Hindlimb muscle (tissue), 1 donor: ENCODE measurements at regions not wholly inside any gene's neighbourhood (a gene's known extent, or its start where the extent isn't known, plus 50 kb on each side); places are given as distances from the start of the nearest gene placed in this dataset.

Experiments used
- DNase-seq: peaks from one replicate; pipeline ENCODE4 v3.0.0-alpha.2; 2013

DNA sequence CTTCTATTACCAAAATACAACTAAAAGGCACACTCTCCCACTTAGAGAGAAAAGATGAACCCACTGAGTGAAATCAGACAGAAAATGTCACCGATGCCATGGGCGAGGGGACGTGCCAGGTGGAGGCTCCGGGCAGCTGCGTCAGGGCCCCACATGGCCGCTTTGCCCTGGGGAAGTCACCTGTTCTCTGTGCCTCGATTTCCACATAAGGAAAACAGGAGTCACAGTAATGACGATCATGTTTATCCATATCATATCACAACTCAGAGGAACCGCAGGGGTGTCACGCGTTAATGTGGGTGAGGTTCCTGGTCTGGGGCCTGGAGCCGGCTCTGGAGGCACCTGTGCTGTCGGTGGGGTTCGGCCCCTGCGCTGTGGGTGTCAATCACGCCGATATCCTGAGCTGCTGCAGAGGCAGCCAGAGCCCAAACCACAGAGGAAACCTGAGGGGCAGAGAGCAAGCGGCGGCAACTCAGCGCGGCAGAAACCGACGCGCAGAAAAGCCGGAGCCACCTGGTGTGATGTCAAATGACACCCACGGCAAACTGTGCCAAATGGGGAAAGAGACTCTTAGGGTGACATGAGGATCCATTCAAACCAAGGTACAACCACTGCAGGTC, 243.7 kb downstream of the BRD1 start:
- no peak for DNase-seq

DNA sequence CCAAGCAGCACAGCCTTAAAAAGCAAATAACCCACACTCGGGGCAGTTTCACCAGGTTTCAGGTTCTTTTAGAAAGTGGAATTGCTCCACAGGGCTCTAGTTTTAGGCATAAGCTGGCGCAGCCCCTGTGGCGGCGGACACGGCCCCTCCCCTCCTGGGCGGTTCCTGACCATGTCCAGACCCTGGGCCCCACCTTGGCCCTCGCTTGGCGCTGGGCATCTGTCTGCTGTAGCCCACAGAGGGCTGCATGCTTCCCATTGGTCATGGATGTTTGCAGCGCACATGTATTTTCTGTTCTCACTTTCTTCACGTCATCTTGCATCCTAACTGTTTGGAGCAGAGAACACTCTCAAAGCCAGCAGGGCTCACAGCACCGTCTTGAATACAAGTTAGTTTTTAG, 244.3 kb downstream of the BRD1 start:
- no peak for DNase-seq

DNA sequence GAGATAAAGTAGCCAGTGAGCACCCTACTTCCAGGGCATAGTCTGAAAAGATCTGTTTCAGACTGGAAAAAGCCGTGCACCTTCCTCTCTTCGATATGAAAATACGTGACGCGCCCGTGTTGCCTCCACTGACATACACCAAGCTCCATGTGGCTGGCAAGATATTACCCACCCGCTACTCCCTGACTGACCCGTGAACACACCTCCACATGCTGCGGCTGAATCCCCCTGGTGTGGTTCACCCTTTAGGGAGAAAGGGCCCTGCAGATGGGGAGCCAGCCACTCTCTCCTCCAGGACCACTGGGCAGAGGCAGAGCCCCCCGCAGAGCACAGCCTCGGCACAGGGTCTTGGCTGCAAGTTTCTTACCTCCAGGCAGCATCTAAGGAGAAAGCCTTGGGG, 245.0 kb downstream of the BRD1 start:
- DNase-seq, result no peak

DNA sequence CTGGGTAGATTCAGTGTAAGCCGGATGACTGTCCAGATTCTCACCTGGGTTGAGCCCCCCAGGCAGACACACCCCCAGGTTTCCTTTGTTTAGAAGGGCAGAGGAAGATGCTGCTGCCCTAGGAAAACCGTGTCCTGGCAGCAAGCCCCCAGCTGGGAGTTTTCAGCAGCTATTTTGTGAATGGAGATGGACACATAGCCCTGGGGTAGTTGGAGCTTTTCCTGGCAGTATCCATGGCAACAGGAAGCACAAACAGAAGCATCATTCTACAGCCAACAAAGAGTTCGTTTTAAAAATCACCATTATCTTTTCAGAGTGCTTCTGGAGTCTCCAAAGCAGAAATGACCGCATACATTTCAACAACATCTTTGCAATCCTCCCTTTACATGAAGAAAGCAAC, 245.5 kb downstream of the BRD1 start:
- DNase-seq, result no peak

DNA sequence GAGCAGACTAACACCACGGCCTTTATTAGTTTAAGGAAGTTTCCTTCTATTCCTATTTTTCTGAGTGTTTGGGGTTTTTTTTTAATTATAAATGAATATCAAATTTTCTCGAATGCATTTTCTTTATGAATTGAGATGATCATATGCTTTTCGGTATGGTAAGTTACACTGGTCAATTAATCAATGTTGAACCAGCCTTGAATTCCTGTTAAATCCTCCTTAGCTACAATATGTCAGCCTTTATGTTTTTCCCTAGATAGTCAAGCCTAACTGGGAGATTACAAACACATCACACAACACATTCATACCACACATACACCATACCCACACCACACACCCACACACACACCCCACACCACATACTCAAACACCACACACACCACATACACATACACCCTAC, 247.6 kb downstream of the BRD1 start:
- DNase-seq, result no peak

DNA sequence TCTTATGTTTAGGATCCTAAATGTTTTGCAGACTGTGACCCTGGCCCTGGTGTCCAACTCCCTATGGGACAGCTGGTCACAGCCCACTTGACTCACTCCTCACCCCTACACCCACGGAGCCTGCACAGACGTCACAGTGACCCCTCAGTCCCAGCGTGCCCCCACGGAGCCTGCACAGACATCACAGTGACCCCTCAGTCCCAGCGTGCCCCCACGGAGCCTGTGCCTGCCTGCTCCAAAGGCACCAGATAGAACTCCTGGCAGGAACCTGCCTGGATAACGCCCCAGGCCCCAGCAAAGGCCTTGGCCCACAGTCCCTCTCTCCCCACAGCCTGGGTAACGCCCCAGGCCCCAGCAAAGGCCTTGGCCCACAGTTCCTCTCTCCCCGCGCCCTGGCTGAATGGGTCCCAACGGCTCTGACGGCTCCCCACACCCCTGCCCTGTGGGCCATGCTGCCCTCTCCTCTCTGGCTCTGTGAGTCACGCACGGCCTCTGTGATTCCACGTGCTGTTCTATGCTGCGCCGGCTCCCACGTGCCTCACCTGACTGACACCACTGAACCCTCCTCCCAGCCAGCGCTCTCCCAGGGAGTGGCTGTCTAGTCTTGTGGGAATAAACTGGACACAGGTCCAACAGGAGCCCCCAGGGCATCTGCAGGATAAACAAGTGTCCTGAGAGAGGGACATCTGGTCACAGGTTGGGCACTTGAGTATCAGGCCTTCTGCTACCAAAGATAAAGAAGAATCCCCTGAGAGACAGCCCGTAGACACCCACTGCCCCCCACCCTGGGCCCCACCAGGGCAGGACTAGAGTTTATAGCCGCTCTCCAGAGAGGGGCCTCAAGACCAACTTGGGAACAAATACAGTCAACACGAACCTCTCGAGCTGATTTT, 250.3 kb downstream of the BRD1 start:
- no peak for DNase-seq

DNA sequence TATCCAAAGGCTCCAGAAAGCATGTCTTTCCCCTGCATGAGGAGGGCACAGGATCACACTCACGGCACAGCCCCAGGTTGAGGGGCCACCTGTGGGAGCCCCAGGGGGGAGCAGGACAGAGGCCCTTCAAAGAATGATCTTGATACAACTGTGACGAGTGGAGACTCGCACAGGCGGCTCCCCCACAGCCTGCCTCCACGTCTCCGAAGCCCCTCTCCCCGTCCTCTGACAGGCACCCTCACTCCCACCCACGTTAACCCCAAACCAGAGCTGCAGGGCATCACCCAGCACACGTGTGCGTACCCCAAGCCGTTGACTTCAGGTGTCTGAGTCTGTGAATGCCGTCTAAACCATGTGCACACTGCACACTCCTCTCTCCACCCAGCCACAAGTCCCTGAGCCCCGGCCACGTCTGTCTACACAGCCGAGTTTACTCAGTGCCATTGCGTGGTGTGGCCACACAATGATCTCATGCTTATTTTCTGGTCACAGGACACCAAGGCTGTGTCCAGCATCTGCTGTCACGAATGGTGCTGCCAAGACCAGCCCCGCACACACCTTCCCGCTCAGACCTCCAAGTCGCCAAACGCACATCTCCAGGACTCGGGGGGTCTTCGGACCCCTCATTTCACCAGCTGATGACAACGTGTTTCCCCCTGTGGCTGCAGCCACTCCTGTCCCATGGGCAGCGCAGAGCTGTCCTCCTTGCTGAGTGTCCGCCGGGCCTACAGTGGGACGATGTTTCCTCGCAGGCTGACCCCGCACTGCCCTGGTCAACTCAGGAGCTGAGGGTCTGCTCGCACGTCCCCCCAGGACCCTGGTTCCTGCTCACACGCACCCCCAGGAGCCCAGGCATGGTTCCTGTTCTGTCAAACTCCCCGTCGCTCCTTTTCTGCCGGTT, 251.2 kb downstream of the BRD1 start:
- DNase-seq, result no peak

DNA sequence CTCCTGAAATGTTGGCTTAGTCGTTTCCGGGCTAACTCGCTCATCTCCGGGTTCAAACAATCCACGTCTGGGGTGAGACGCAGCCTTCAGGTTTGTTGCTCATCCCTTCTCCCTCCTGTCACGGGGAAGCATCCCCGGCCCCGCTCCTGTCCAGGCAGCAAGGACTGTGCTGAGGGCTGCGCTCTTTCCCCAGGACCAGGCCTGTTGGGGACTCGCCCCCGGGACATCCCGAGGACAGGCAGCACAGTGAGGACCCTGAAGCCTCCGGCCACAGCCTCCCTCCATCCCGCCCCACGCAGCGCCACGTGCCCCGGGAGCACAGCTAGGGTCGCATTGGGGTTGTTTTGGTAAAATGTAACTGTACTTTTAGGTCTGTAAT, 252.0 kb downstream of the BRD1 start:
- no peak for DNase-seq

DNA sequence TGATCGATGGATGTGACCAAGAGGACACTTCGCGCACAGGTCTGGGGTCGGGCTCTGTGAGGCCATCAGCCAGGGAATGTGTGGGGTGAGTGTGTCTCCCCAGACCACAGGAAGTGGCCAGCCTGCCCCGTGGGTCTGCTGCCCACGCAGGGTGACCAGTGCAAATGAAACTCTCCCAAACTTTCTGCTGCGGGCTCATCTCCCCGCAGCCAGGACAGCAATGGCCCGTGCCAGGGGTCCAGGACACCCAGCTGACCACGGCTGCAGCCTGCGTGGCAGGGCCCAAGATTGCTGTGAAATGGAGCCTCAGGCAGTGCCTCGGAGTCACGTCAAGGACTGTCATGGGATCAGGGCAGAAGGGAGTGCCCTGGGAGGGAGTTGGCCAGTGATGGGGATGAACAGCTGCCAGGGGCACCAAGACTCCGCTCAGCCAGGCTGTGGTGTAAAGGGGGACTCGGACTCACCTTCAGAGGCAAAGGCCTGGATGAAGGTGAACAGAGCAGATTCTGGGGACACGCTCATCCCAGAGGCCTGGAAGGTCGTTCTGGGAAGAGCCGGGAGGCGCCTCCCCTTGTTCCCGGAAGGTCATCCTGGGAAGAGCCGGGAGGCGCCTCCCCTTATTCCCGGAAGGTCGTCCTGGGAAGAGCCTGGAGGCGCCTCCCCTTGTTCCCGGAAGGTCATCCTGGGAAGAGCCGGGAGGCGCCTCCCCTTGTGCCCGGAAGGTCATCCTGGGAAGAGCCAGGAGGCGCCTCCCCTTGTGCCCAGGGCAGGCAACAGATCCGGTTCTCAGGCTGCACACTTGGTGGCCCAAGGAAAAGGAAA, 252.6 kb downstream of the BRD1 start:
- DNase-seq, result no peak

DNA sequence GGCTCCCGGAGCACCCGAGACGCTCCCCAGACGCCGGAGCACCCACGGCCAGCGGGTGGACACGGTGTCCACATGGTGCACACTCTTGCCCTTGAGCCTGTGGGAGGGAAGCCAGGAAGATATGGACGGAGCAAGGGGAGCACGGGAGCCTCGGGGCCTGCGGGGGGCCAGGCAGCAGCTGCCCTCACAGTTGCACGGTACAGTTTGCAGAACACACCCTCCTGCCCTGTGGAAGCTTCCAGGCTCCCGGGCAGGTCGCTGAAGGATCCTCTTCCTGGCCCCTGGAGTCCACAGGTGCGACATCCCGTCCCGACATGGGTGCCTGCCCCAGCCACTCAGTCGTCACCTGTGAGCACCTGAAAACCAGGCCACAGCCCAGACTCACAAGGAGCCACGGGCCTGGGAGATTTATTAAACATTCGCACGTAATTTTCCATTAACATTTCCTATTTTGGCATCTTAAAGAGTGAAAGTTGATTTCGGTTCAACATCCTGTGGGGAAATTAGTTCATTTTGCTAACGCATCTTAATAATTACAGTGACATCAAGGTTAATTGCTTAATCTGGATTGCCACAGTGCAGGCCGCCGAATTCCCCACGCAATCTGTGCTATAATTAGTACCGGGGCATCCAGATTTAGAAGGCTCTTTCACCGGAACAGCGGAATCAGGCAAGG, 253.3 kb downstream of the BRD1 start:
- DNase-seq, result no peak

DNA sequence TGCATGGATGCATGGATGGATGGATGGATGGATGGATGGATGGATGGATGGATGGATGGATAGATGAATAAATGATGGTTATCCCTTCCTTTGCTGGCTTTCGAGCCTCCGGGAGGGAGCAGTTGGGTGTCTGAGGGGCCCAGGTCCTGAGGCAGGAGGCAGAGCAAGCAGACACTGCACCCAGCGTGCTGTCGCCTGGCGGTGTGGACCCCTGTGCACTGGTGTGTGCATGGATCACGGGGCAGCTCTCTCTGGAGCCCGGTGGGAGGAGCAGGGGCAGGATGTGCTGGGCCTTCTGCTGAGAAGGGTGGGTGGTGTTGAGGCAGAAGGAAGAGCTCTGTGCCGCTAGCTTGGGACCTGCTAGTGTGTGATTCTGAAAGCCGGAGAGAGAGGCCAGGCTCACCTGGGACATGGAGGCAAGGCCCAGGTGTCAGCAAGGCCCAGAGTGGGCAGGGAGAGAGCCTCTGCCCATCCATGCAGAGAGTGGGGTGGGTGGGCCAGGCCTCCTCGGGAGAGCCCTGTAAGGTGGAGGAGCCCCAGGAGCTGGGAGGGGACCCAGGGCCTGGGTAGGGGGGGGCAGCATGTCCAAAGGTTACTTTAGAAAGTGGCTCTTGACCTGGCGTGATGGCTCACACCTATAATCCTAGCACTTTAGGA, 254.4 kb downstream of the BRD1 start:
- no peak for DNase-seq

DNA sequence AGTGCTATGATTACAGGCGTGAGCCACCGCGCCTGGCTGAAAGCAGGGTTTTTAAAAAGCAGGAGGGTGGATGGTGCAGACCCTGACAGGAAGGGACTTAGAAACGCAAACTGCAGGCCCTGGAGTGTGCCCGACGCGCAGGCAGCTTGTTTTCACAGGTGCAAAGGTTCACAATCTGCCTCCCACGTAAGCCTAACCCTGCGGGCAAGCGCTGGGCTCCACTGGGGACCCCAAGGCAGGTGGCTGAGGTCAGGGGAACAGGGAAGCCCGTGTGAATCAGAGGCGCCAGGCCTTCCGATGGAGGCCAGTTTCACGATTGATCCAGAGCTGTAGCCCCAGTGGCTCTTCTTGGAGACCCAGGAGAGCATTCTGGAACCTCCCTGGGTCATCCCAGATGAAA, 256.3 kb downstream of the BRD1 start:
- no peak for DNase-seq

DNA sequence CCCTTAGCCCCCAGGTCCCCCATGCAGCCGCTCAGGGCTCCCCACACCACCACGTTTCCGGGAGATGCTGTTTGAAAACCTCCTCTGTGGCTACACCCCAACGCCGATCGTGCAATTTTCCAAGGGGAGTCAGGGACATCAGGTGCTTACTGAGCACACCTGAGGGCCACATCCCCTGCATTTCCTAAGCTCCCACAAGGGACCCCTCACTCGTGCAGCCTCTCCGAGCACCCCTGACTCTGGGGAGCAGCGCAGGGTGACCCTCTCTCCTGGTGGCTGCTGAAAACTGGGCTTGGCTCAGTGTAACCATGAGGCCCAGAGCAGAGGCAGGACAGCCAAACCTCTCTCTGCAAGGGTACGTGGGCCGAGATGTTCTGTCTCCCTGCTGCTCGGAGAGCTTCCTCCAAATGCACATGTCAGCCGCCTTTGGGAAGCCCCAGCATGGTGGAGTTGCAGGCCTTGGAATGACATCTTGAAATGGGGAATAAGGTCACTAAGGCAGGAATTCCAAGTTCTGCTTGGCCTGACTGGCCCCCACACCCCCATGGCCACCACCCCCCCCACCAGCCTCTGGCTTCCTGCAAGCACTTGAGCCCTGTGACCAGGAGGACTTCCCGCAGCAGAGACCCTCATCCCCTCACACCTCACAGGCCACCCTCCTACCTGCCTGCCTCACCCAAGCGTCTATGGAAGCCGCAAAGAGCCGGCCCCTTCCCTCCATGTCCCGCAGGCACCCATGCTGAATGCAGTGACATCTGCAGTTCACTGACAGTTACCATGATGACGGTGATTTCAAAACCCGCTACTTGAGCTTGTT, 257.4 kb downstream of the BRD1 start:
- no peak for DNase-seq

DNA sequence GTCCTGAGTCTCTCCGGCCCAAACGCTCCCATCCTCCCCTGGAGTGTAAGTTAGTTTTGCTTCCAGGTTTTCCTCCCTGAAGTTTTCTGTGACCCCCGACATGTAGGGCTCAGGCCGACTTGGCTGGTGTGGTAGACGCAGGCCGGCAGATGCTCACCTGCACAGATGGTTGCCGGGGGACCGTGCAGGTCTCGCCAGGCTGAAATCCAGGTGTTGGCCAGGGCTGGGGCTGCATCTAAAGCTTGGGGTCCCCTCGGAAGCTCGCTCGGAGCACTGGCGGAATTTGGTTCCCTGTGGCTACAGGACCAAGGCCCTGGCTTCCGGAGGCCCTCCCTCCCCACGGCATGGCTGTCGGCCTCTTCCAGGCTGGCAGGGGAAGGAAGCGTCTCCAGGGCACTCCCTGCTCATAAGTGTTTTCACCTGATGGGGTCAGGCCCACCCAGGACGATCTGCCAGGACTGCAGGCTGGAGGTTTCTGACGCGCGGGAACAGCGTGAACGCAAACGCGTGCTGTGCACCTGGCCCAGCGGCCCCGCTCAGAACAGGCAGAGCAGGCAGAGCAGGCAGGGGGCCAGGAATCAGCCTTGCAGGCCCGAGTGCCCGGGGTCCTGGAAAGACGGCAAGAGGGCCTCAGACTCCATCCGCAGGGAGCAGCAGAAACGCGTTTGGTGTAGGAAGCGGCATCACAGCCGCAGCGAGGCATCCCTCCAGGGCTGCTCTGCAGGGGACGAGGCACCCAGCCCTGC, 258.2 kb downstream of the BRD1 start:
- DNase-seq, result no peak

DNA sequence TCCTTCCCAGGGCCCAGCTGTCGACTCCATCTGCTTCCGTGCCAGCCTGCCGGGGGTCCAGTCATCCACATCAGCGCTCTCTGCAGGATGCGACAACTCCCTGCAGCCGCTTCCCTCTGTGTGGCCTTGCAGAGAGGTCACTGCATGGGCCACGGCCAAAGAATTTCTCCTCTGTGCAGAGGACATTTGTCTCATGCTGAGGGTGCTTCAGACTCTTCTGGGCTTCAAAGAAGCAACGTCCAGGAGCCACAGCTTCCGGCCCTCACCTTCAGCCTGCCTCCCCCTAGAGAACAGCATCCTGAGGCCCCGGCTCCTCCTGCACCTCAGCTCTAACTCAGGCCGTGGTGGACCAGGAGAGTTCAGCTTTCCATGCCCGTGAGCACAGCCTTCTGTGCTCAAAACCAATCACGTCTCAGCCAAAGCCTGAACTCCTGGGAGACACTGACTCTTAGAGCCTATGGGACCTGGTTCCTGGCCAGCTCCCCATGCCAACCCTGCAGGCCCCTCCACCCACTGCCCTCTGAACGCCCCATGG, 258.9 kb downstream of the BRD1 start:
- DNase-seq, result no peak

DNA sequence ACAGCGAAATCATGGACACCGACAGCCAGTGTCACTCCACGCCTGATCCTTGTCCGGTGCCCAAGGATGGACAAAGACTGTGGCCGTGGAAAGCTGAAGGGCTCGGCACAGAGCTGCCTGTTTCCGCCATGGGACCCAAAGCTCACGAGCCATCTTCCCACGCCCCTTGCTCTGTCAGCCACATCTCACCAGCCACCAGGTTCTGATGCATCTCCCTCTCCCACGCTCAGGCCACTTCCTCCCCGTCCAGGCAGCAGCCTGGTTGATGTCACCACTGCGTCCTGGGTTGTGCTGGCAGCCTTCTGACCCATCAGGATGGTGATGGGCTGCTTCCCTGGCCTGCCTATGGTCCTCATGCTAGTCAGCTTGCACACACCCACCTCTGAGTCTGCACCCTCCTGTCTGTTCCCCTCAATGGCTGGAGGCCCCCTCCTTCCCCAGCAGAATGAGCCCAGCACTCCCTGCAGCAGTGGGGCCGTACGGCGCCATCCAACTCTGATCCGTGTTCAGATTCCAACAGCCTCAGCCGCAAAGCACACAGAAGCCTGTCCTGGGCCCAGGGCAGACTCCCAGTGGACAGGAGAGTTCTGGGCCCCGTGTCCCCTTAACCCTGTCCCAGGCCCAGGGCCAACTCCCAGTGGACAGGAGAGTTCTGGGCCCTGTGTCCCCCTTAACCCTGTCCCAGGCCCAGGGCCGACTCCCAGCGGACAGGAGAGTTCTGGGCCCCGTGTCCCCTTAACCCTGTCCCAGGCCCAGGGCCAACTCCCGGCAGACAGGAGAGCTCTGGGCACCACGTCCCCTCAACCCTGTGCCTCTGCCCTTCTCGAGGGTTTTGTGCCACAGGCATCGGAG, 259.5 kb downstream of the BRD1 start:
- DNase-seq, result no peak

DNA sequence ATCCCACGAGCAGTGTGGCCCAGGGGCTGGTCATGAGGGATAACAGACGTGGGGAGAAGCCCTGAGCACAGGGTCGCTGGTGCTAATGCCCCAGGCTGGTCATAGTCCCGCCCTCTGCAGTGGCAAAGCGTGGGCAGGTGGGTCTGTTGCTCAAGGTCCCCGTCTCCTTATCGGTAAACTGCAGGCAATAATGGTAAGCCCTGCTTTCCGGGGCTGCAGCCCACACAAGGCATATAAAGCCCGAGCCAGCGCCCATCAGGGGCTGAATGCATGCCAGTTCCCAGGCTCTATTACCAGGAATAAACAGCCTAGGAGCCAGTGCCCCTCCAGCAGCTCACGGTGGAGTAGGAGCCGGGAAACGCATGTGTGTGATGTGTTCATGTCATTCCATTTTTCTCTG, 261.0 kb downstream of the BRD1 start:
- no peak for DNase-seq

DNA sequence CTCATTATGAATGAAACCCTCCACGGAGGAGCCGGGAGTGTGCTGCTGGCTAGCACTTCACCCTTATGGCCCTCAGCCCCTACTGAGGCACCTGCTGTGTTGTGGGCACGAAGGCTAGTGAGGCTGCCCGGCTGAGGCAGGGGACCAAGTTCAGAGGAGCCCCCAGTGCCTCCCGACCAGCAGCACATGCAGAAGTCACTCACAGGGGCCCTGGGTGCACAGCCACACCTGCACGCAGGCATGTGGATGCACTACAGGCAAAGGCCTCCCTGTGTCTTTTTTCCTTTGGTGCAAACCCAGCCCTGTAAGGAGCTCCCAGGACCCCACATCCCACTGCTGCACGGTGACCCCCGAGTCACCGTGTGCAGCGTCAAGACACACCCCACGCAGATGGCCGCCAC, 261.5 kb downstream of the BRD1 start:
- DNase-seq, result no peak

DNA sequence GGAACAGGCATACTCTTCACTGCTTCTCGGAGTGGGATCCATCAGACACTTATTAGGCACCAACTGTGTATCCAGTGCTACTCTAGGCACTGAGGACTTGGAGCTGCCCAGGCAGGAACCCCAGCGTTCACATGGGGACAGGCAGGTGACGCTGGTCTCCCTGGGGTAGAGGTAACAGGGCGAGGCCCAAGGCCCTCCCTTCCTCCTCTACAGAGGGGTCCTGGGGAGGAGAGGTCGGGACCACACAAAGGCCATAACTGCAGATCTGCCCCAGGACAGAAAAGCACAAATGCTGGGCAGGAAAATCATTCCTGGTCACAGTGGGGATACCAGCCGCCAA, 262.2 kb downstream of the BRD1 start:
- no peak for DNase-seq
